SK-N-SH (cell line): ENCODE measurements at regions not wholly inside any gene's neighbourhood (a gene's known extent, or its start where the extent isn't known, plus 50 kb on each side); places are given as distances from the start of the nearest gene placed in this dataset.
"Not testable (repeated sequence)": the region's sequence is repeated elsewhere in the genome, so short reads cannot be mapped to it uniquely, and the experiment has no call there.

Experiments
- CTCF ChIA-PET: fragments of 300-600, 350-600 bp; formaldehyde crosslinking; extraction: SDS; loops from one replicate; lab custom pipeline; 2021; lab: Yijun Ruan, JAX
- POLR2A ChIA-PET: fragments of 350-600 bp; sonication (Branson Sonifier 250); formaldehyde crosslinking; extraction: SDS; loops from one replicate; lab custom pipeline; 2020; ENCODE audit warnings: antibody characterized with exemption, inconsistent platforms; lab: Yijun Ruan, JAX
- DNase-seq: peaks from one replicate; pipeline ENCODE4 v3.0.0; 2012
- H2AFZ ChIP-seq: fragments of 200-600 bp; sonication (generic); 2 replicates; pipeline ENCODE4 v1.8.1; 2016; ENCODE audit warnings: antibody characterized with exemption, mild to moderate bottlenecking, low read depth
- H3F3A ChIP-seq: fragments of 200-600 bp; sonication (generic); replicated peaks from 2 replicates; pipeline ENCODE3; 2016; ENCODE audit warnings: antibody characterized with exemption, mild to moderate bottlenecking; ENCODE audit not compliant: insufficient read depth
- H3K27ac ChIP-seq, 2 experiments: fragments of 200-500 bp in 1 of 2; fragments of 200-600 bp in 1 of 2; sonication (Bioruptor generic) in 1 of 2; sonication (generic), shearing (Covaris generic) in 1 of 2; 2 replicates each; pipeline versions ENCODE4 v1.5.1 to v1.6.1; 2014 to 2016; ENCODE audit warnings: low read depth in 2 of 2, inconsistent platforms in 1 of 2, low read length in 1 of 2, mild to moderate bottlenecking in 1 of 2, mixed read lengths in 1 of 2
- H3K27me3 ChIP-seq: fragments of 200-600 bp; sonication (generic), shearing (Covaris generic); 2 replicates; pipeline ENCODE4 v1.6.1; 2016; ENCODE audit warnings: mixed run types; ENCODE audit not compliant: insufficient read depth
- H3K36me3 ChIP-seq, 2 experiments: fragments of 200-500 bp in 1 of 2; fragments of 200-600 bp in 1 of 2; sonication (Bioruptor generic) in 1 of 2; sonication (generic) in 1 of 2; replicated peaks in 1 of 2; 2 replicates each; pipeline versions ENCODE3 to v1.5.1; 2014 to 2016; ENCODE audit warnings: low read length in 1 of 2, mild to moderate bottlenecking in 1 of 2; ENCODE audit not compliant: insufficient read depth in 2 of 2, control insufficient read depth in 1 of 2
- H3K4me1 ChIP-seq, 2 experiments: fragments of 200-500 bp in 1 of 2; fragments of 200-600 bp in 1 of 2; sonication (Bioruptor generic) in 1 of 2; sonication (generic), shearing (Covaris generic) in 1 of 2; 2 replicates each; pipeline versions ENCODE4 v1.5.1 to v1.6.1; 2014 to 2016; ENCODE audit warnings: low read depth in 1 of 2, low read length in 1 of 2, mixed run types in 1 of 2; ENCODE audit not compliant: insufficient read depth in 2 of 2, control insufficient read depth in 1 of 2
- H3K4me2 ChIP-seq: fragments of 200-600 bp; sonication (generic), shearing (Covaris generic); 2 replicates; pipeline ENCODE4 v1.6.1; 2017; ENCODE audit warnings: mixed run types
- H3K4me3 ChIP-seq, 2 experiments: fragments of 200-500 bp in 1 of 2; fragments of 200-600 bp in 1 of 2; sonication (Bioruptor generic) in 1 of 2; sonication (generic), shearing (Covaris generic) in 1 of 2; 2 replicates each; pipeline versions ENCODE4 v1.5.1 to v1.8.1; 2014 to 2016; ENCODE audit warnings: low read depth in 2 of 2, inconsistent platforms in 1 of 2, low read length in 1 of 2, mild to moderate bottlenecking in 1 of 2, mixed read lengths in 1 of 2, moderate library complexity in 1 of 2
- H3K79me2 ChIP-seq: fragments of 200-600 bp; sonication (generic); 2 replicates; pipeline ENCODE4 v1.8.1; 2017; ENCODE audit warnings: mild to moderate bottlenecking; ENCODE audit not compliant: insufficient read depth
- H3K9ac ChIP-seq: fragments of 200-600 bp; sonication (generic); 2 replicates; pipeline ENCODE4 v1.6.1; 2017; ENCODE audit warnings: mixed run types
- H3K9me2 ChIP-seq: fragments of 200-600 bp; sonication (generic); 2 replicates; pipeline ENCODE4 v1.6.1; 2017; ENCODE audit warnings: mixed run types
- H3K9me3 ChIP-seq: fragments of 200-600 bp; sonication (generic); 2 replicates; pipeline ENCODE4 v1.6.1; 2017; ENCODE audit warnings: mixed run types, mild to moderate bottlenecking, moderate library complexity
- H4K20me1 ChIP-seq: fragments of 200-600 bp; sonication (generic); 2 replicates; pipeline ENCODE4 v1.6.1; 2017; ENCODE audit warnings: mild to moderate bottlenecking, mixed run types; ENCODE audit not compliant: insufficient read depth
- EP300 ChIP-seq, 2 experiments: IDR thresholded peaks; 2 replicates each; pipeline versions ENCODE4 v1.4.0 to v1.6.1; 2012; ENCODE audit warnings: borderline replicate concordance in 1 of 2, low read depth in 1 of 2, low read length in 1 of 2
- EZH2phosphoT487 ChIP-seq: fragments of 200-600 bp; sonication (generic); IDR thresholded peaks from 2 replicates; pipeline ENCODE4 v1.6.1; 2017; ENCODE audit warnings: low read depth, mixed run types, mild to moderate bottlenecking, antibody characterized with exemption, moderate library complexity, borderline replicate concordance
- FOXM1 ChIP-seq: IDR thresholded peaks from 2 replicates; pipeline ENCODE4 v1.4.0; 2012; ENCODE audit warnings: low read depth, mild to moderate bottlenecking
- GABPA ChIP-seq: IDR thresholded peaks from 2 replicates; pipeline ENCODE4 v1.4.0; 2012; ENCODE audit warnings: low read depth, mild to moderate bottlenecking
- GATA2 ChIP-seq: sonication (generic); formaldehyde crosslinking; IDR thresholded peaks from 2 replicates; pipeline ENCODE4 v1.5.0; 2020; ENCODE audit warnings: mild to moderate bottlenecking, missing genetic modification reagents
- IRF3 ChIP-seq: fragments of 150-350 bp; IDR thresholded peaks from 2 replicates; pipeline ENCODE4 v1.6.1; 2016; ENCODE audit warnings: mild to moderate bottlenecking, low read depth, low read length
- MEF2A ChIP-seq: IDR thresholded peaks from 2 replicates; pipeline ENCODE4 v1.4.0; 2012; ENCODE audit warnings: low read depth, borderline replicate concordance
- NFIC ChIP-seq: IDR thresholded peaks from 2 replicates; pipeline ENCODE4 v1.4.0; 2012; ENCODE audit warnings: borderline replicate concordance
- NRF1 ChIP-seq: IDR thresholded peaks from 2 replicates; pipeline ENCODE4 v1.6.1; 2012; ENCODE audit warnings: low read depth, mild to moderate bottlenecking, low read length
- POLR2AphosphoS5 ChIP-seq: IDR thresholded peaks from 2 replicates; pipeline ENCODE4 v1.6.1; 2012; ENCODE audit warnings: low read depth, low read length
- RCOR1 ChIP-seq: fragments of 150-350 bp; IDR thresholded peaks from 2 replicates; pipeline ENCODE4 v1.6.1; 2017; ENCODE audit warnings: antibody characterized with exemption, low read length
- RFX5 ChIP-seq: IDR thresholded peaks from 2 replicates; pipeline ENCODE4 v1.6.1; 2012; ENCODE audit warnings: mild to moderate bottlenecking, improper control_type of control experiment, low read length
- SIN3A ChIP-seq: IDR thresholded peaks from 2 replicates; pipeline ENCODE4 v1.6.1; 2012; ENCODE audit warnings: low read depth, mild to moderate bottlenecking, low read length, moderate library complexity, borderline replicate concordance
- TEAD4 ChIP-seq: IDR thresholded peaks from 2 replicates; pipeline ENCODE4 v1.4.0; 2012; ENCODE audit warnings: mild to moderate bottlenecking, borderline replicate concordance; ENCODE audit not compliant: insufficient read depth
- ZBTB33 ChIP-seq: IDR thresholded peaks from 2 replicates; pipeline ENCODE4 v1.4.0; 2012; ENCODE audit warnings: low read depth, borderline replicate concordance
- WGBS: methylation state at CpG from one replicate; pipeline ENCODE4 v1.1.6; 2017; ENCODE audit warnings: low lambda C conversion rate; 5-methylcytosine and 5-hydroxymethylcytosine counted together
- TF ChIP-seq, protein P1 (sequence below): IDR thresholded peaks from 2 replicates; pipeline ENCODE4 v1.4.0; 2012; ENCODE audit warnings: low read depth

GRCh38 chr17:70379945-70380344 lies 210.6 kb downstream of the KCNJ2 start:
- no peak overlapping the region for H3K4me2 ChIP-seq
- H3K9me2 ChIP-seq, result no peaks in the 10 kb centered on the region
- H3K79me2 ChIP-seq, result no peaks in the 10 kb centered on the region
- no peak overlapping the region for H2AFZ ChIP-seq
- no peaks in the 10 kb centered on the region for H3F3A ChIP-seq
- CTCF ChIA-PET, result interaction anchor here (0.9 kb wide), 1 partner anchor 14 kb away, joined by 3 read pairs; no protein-coding TSS in a partner anchor
- POLR2A ChIA-PET, result no interaction called here
- H3K4me3 ChIP-seq, result no peak overlapping the region
- no peak for DNase-seq
- 68% methylated on average over 3 of the region's 3 CpGs for WGBS
- no peaks in the 10 kb centered on the region for H3K36me3 ChIP-seq
- no peaks in the 10 kb centered on the region for H3K9me3 ChIP-seq
- H3K4me1 ChIP-seq, result peaks cover 0 to 15% of the 10 kb centered on the region in 2 experiments; a peak in 2 of 4 replicates
- no peaks in the 10 kb centered on the region for H3K27me3 ChIP-seq
- no peak overlapping the region for H3K9ac ChIP-seq
- no peaks in the 10 kb centered on the region for H4K20me1 ChIP-seq
- H3K27ac ChIP-seq, result no peak overlapping the region
- TF ChIP-seq GABPA (no peak), NFIC (no peak), RCOR1 (no peak), RFX5 (no peak), NRF1 (no peak), ZBTB33 (no peak), IRF3 (no peak), EZH2phosphoT487 (no peak), POLR2AphosphoS5 (no peak), MEF2A (no peak), SIN3A (no peak), FOXM1 (no peak), EP300 (IDR thresholded peaks at IDR 0.05; ENCODE audit: borderline replicate concordance in 1 of 2, low read depth in 1 of 2, low read length in 1 of 2) (no peak), GATA2 (CRISPR knock-in tag) (no peak), TEAD4 (no peak)
- TF ChIP-seq, protein P1, sequence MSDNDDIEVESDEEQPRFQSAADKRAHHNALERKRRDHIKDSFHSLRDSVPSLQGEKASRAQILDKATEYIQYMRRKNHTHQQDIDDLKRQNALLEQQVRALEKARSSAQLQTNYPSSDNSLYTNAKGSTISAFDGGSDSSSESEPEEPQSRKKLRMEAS, result no peak
- TF ChIP-seq, all 33 proteins: peak for 0

DNA sequence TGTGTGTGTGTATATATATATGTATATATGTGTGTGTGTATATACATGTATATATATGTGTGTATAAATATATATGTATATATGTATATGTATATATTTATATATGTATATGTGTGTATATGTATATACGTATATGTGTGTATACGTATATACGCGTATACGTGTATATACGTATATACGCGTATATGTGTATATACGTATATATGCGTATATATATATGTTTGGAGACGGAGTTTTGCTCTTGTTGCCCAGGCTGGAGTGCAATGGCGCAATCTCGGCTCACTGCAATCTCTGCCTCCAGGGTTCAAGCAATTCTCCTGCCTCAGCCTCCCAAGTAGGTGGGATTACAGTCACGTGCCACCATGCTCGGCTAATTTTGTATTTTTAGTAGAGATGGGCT lies 212.6 kb downstream of the KCNJ2 start:
- H3K4me2 ChIP-seq, H3K4me1 ChIP-seq, H3K36me3 ChIP-seq, H3K27ac ChIP-seq, H3K79me2 ChIP-seq, H3K9me2 ChIP-seq, H3K9me3 ChIP-seq, DNase-seq, H3K9ac ChIP-seq, H3K27me3 ChIP-seq, H2AFZ ChIP-seq, H4K20me1 ChIP-seq, CTCF ChIA-PET, POLR2A ChIA-PET, H3F3A ChIP-seq, H3K4me3 ChIP-seq: not testable (repeated sequence)
- WGBS, result 93% methylated on average over 15 of the region's 15 CpGs
